ENCODE measurements at regions not wholly inside any gene's neighbourhood (a gene's known extent, or its start where the extent isn't known, plus 50 kb on each side); places are given as distances from the start of the nearest gene placed in this dataset.
A peak's percentile ranks its signal among the peaks of the same experiment; 100 is the strongest.
"Not testable (repeated sequence)": the region's sequence is repeated elsewhere in the genome, so short reads cannot be mapped to it uniquely, and the experiment has no call there.

- no peak for DNase-seq (ENCODE audit: low spot score)
Observed at GRCh38 chr4:12692815-12693214, 791.3 kb downstream of the RAB28 start.

GRCh38 chr4:12691168-12691567 is 793.0 kb downstream of the RAB28 start:
- no peak for DNase-seq (ENCODE audit: low spot score)

GRCh38 chr4:12689457-12689856 is 794.7 kb downstream of the RAB28 start:
- DNase-seq (ENCODE audit: low spot score) = no peak

DNA sequence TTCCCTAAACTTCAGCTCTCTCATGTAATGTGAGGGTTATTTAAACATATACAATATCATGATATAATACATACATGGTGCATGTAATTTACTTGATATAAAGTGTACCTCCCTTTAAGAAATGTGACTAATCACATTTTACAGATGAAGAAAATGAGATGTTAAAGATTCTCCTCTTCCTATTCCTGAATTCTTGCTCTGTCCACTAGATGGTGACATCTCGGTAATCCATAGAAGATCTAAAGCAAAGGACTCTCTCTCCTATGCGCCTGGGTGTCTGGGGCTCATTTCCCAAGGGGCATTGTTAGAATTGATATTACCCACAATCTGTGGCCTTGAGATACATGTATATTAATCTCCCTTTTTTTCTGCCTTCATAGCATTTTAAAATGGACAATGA is 804.9 kb downstream of the RAB28 start:
- no peak for DNase-seq (ENCODE audit: low spot score)

DNA sequence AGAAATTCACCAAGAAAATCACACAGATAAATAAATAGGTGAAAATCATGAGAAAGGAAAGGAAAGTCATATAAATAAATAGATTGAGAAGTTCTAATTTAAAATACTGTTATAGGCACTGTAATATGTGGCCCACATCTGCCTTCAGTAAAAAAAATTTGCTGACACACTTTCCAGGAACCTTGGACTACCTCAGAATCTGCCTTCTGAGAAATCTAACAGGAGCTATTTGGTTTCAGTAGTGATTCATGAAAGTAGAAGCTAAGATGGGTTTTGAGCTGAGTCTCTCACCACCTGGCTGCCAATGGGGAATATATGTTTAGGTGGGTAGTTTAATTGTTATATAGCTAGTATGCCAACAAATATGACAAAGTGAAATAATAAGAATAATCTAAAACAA is 810.0 kb downstream of the RAB28 start:
- DNase-seq (ENCODE audit: low spot score) = no peak

GRCh38 chr4:12672303-12672702 is 811.8 kb downstream of the RAB28 start:
- no peak for DNase-seq (ENCODE audit: low spot score)

DNA sequence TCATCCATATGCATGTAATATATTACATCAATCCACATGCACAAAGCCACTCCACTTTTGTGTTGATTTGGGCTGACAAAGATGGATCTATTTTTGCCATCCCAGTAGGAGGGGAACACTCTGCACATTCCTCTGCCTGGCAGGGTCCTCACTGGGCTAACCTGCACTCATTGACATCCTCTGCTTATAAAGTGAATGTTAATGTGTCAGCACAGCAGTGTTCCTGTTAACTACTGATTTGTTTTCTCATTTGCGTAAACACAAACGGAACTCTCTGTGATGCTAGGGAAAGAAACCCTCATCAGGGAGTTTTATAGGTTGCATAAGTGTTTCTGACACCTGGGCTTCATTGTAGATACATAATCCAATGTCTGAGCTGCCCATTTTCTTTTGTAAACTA is 826.0 kb downstream of the RAB28 start:
- DNase-seq (ENCODE audit: low spot score) = no peak

GRCh38 chr4:12651876-12652275 is 832.3 kb downstream of the RAB28 start:
- DNase-seq (ENCODE audit: low spot score) = no peak

DNA sequence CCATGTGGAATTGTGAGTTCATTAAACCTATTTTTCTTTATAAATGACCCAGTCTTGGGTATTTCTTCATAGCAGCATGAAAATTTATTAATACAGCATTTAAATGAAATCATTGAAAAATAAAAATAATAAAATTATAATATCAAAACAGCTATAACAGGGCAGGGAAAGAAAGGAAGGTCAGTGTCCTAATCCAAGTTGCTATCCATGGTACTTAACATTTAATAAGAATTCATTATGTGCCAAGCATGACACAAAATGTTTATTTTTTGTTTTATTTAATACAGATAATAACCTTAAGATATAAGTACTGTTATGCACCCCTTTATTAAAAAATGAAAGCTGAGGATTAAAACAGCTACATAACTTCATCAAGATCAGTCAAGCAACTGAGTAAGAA is 838.4 kb downstream of the RAB28 start:
- no peak for DNase-seq (ENCODE audit: low spot score)

DNA sequence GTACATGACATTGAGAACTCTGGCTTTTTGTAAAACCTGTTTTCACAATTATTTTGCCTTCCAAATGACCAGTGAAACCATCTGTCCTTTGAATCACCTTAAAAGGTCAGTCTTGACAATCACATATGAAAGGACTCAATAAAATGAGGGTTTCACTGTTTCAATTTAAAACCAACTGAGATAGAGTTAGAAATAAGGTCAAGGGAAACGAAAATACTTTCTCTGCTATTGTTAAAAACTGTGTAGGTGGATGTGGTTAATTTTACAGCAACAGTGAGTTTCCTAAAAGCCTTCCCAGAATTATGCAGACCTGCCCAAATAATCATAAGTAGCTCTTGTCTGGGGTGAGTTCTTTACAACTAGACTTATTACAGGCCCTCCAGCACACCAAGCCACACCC is 839.9 kb downstream of the RAB28 start:
- no peak for DNase-seq (ENCODE audit: low spot score)

DNA sequence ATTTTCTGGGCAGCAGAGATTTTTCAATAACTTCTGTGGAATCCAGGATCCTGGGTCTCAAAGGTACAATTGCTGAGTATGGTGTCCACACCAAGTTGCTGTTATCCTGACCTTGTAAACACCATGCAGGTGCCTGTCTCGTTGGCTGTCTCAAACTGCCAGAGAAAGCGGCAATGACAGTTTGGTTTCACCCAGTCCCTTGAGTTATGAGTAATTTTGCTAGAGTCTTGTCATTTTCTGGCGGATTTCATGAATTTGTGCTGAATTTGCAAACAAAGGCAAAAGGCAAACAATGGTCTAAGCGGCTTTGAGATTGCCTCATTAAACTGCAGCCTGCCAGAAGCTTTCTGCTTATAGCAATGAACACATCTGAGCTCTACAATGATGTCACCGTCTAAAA is 847.9 kb downstream of the RAB28 start:
- no peak for DNase-seq (ENCODE audit: low spot score)

- DNase-seq (ENCODE audit: low spot score) = no peak
Observed at GRCh38 chr4:12635629-12636028, 848.5 kb downstream of the RAB28 start.

DNA sequence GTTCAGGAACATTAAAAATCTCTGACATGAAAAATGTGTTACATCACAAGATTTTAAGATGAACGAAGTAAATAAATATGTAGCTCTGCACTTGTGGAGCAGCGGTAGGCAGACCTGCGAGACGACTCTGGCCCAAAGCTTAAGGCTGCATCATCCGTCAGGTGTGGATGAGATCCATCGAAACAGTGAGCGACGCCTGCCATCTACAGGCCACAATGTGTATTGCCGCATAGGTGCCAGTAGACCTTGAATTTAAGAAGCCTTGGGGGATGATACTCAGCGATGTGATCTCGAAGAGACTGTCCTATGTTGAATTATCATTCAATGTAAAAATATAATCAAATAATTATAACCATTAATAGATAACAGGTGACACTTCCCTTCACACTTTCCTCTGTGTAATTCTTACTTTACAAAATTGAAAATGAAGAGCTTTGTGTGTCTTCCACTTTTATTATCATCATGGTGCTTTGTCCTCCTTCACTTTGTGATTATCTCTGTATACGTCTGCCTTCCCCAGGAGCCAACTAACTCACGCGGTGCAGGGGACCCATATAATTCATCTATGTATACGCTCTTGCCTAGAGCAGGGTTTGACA is 851.0 kb downstream of the RAB28 start:
- DNase-seq (ENCODE audit: low spot score) = peak; percentile 64

DNA sequence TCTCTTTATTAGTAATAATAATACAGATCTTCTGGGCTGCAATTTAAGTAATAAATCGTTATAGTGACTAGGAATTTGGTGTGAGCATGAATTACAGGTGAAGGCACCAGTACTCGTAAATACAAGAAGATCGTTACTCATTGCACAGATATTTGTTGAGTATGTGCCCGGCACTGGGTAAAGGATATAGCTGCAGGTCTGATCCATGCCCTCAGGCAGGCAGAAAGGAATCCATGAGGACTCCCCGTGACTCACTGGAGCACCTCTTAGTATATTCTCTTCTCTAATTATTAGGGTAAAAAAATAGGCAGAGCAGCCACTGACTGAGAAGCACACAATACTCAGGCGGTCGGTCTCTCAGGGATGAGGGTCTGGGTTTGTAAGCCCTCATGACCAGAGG is 868.3 kb downstream of the RAB28 start:
- DNase-seq (ENCODE audit: low spot score) = no peak

DNA sequence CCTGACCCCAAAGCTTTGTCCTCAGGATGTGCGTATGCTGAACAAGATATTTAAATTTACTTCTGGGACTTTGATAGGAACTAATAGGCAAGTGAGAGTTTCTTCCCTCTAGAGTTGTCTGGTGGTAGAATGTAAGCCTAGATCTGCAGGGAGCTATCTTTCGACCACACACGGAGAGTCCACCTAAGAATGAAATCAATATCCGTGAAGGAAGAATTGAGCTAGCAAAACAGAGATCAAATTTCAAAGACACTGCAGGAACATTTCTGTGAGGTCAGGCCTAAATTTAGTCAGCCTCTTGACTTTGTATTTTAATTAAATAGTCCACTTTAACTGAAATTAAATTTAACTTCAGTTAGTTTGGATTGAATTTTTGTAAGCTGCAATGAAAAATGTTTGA is 871.3 kb downstream of the RAB28 start:
- no peak for DNase-seq (ENCODE audit: low spot score)

- DNase-seq (ENCODE audit: low spot score) = not testable (repeated sequence)
Observed at GRCh38 chr4:12609212-12609875, 874.8 kb downstream of the RAB28 start.

DNA sequence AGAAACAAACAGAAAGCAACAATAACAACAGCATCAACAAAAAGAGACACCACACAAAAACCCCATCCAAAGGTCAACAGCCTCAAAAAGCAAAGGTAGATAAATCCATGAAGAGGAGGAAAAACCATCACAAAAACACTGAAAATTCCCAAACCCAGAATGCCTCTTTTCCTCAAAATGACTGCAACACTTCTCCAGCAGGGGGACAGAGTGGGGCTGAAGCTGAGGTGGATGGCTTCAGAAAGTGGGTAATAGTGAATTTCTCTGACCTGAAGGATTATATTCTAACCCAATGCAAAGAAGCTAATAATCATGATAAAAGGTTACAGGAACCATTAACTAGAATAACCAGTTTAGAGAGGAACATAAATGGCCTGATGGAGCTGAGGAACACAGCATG is 888.2 kb downstream of the RAB28 start:
- DNase-seq (ENCODE audit: low spot score) = no peak

DNA sequence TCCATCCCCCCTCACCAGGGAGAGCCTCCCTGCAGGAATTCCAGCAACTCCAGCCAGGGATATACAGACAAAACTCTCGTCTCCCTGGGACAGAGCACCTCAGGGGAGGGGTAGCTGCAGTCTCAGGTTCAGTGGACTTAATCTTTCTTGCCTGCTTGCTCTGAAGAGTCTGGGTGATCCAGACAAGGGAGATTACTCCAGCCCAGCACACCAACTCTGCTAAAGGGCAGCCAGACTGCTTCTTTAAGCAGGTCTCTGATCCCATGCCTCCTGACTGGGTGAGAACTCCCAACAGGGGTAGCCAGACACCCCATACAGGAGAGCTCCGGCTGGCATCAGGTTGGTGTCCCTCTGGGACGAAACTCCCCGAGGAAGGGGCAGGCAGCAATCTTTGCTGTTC is 888.7 kb downstream of the RAB28 start:
- DNase-seq (ENCODE audit: low spot score) = no peak

GRCh38 chr4:12588582-12588981 is 895.6 kb downstream of the RAB28 start:
- no peak for DNase-seq (ENCODE audit: low spot score)

- DNase-seq (ENCODE audit: low spot score) = no peak
Observed at GRCh38 chr4:12586242-12587006, 897.7 kb downstream of the RAB28 start.

DNA sequence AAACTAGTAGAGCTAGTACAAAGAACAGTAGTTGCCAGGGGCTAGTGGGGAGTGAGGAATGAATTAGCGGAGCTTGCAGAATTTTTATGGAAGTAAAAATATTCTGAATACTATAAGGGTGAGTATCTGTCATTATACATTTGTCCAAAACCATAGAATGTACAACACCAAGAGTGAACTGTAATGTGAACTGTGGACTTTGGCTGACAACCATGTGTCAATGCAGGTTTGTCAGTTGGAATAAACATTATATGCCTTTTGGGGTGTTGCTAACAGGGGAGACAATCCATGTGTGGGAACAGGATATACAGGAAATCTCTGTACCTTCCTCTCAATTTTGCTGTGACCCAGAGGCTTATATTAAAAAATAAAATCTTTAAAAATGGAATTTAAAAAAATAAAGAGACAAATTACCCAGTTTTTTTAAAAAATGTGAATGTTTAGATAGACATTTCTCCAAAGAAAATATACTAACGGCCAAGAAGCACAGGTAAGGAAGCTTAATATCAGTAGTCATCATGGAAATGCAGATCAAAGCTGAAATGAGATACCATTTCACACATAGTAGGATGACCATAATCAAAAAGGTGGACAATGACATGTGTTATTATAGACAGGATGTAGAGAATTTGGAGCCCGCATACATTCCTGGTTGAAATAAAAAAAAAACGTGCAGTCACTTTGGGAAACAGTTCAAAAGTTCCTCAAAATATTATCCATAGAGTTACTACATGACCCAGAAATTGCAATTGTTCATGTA is 899.8 kb downstream of the RAB28 start:
- no peak for DNase-seq (ENCODE audit: low spot score)

DNA sequence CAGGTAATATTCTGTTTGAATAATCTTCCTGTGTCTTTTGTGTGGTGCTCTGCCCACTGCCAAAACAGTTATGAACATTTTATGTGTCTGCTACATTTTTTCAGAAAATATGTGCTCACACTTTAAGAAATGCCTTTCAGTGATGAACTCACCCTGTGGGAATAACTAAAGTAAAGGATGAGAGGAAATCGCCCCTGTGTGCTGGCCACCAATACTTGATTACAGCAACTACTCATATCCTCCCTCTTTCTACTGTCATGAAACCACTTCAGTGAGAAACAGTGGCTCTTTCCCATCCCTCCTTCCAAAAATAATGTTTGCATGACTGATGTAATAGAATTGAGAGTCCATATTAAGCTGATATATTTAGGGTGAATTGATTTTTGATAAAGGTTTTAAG is 900.9 kb downstream of the RAB28 start:
- no peak for DNase-seq (ENCODE audit: low spot score)

DNA sequence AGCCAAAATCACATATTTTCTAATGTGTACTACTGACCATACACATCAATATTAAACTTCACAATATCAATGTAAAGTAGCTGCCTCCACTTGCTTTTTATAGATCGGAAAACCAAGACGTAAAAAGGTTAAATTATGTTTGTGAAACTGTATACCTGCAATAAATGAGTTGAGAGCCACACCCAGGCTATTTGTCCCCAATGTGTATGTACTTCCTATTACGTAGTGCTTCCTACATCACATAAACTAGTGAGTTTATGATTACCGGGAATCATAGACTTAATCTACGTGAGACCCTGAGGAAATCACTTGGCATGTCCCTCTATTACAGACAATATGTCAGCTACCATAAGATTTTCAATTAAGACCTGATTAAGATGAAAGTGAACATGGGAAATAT is 903.4 kb downstream of the RAB28 start:
- no peak for DNase-seq (ENCODE audit: low spot score)

All from pons (tissue), 1 donor.